GM18519 (cell line): ENCODE measurements at regions not wholly inside any gene's neighbourhood (a gene's known extent, or its start where the extent isn't known, plus 50 kb on each side); places are given as distances from the start of the nearest gene placed in this dataset.
"Not testable (repeated sequence)": the region's sequence is repeated elsewhere in the genome, so short reads cannot be mapped to it uniquely, and the experiment has no call there.

Experiments used
- ATAC-seq: cut with Tn5 transposase; IDR thresholded peaks from one replicate; pipeline ENCODE4 v1.9.1; 2021; ENCODE audit warnings: mild to moderate bottlenecking, moderate library complexity; ENCODE audit not compliant: unreplicated experiment, low FRiP score

GRCh38 chr3:40876496-40876895, 322.8 kb upstream of the CTNNB1 start:
- no peak for ATAC-seq

DNA sequence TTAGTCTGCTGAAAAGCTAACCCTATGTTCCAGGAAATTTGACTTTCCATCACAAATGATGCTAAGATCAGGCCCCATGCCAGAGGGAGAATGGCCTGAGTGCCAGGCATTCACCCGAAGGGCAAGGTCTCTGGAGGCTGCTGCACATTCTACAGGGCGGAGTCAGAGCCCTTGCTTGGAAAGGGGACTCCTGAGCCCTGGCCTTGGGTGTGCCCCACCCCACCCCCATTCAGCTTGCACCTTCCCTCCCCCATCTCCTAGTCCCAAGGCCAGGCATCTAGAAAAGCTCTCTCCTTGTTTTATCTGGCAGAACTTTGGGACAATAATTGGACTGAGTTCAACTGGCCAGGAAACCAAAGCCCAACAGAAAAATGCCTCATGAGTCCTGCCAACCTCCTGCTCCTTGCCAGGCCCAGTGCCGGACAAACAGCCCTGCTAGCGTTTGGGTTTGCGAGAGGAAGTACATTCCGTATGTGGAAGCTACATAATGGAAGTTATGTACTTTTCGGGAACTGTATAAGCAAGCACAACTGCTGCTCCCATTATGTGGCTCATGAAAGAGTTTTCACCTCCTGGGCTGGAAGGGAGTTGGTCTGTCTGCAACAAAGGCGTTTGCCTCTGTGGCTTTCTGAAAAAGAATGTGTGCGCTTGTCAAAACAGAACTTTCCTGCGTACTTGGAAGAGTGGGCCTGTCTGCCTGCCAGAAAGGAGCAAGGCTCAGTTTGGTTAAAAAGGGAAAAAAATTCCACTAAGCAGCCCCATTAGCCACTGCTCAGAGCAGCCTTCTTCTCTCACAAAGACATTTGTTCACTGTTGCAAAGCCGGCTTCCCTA, 321.5 kb upstream of the CTNNB1 start:
- no peak for ATAC-seq

DNA sequence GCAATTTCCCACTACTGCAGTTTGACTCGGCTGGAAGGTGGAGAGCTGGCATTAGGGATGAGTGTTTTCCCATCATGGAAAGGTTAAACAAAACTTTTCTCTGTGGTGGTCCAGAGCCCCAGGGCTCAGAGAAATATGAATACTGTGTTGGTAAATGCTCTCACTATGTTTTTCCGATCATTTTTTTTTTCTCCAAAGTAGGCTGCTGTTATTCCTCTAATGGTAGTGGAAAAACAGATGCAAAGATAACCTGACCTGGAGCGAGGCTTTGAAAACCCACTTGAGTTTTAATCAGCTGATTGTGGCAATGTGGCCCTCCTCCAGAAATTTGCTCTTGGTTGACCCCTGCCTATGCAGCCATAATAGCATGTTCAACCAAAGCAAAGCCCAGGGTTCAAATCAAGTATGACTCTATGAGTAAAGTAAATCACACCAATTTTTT, 320.8 kb upstream of the CTNNB1 start:
- ATAC-seq = no peak

DNA sequence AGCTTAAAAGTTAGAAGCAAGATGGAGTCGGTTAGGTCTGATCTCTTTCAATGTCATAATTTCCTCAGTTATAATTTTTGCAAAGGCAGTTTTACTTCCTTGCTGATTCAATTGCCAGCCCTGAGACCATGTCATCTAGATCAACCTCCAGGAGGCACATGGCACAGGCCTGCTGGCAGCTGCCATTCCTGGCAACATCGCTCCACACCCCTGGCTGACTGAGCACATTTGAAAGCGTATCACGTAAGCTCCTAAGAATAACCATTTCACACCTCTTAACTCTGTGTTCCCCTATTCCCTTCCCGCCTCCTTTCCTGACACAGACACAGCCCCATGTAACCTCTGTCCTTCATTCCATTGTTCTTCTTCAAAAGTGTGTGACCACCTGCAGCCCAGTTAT, 313.9 kb upstream of the CTNNB1 start:
- no peak for ATAC-seq

DNA sequence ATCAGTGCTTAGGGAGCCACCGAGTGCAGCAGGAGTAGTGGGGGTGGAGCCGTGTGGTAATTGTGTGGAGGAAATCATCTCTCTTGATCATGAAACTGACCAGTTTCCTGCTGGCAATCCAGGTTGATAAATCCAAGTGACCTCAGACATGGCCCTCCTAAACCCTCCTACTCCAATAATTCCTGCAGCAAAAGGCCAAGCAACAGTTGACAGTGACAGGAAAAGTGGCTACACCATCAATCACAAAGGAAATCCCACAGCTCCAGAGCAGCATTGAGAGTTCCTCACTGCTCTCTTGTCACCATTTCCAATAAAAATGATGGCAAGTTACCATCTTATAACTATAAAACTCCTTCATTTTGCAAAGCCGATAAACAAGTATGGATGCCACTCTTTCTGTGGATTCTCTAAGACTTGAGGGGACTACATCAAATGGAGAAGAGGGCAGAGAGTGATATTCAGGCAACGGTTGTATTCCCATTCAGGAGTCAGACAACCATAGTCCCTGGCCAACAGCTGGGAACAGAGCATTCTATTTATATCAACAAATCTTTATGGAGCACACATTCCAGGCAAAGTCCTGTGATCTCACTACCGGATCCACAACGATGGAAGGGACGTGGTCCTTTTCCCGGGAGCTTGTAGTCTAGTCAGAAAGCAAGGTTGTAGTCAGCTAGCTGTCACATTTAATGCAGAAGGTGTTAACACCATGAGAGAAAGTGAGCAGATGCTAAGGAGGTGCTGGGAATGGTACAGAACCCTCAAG, 312.5 kb upstream of the CTNNB1 start:
- ATAC-seq = no peak

DNA sequence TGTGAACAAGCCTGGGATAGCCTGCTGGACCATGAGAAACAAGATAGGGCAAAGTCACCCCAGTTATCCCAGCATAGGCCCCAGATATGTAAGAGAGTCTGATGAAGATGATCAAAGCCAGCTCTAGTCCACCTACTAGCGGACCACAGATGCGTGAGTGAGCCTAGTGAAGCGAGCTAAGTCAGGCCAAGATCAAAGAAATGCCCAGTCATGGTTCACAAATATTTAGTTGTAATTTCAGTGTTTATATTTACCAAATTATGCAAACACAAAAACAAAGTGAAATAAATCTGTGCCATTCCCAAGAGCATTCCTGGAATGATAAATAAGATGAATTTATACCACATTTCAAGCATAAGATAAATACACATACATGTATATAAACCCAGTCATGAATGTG, 308.1 kb upstream of the CTNNB1 start:
- no peak for ATAC-seq

- ATAC-seq = no peak
Observed at GRCh38 chr3:40895109-40895508, 304.2 kb upstream of the CTNNB1 start.

GRCh38 chr3:40899286-40899712, 300.0 kb upstream of the CTNNB1 start:
- no peak for ATAC-seq

- ATAC-seq = no peak
Observed at GRCh38 chr3:40901298-40901697, 298.0 kb upstream of the CTNNB1 start.

DNA sequence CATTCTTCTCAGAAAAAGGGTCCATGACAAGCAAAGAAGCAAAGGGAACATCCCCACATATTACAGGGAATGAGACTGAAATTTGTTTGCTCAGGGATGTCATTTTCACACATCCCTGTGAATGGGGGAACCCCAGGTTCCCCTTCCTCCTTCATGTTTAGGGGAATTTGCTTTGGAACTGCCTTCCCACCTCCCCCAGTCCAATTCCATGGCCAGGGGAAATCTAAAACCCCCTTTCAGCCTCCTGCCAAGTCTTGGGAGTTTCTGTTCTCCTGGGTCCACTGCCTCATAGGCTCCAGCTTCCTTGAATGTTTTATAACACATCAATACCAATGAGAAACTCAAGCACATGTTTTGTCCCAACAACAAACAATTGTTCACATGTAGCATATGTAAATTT, 297.5 kb upstream of the CTNNB1 start:
- ATAC-seq = no peak

DNA sequence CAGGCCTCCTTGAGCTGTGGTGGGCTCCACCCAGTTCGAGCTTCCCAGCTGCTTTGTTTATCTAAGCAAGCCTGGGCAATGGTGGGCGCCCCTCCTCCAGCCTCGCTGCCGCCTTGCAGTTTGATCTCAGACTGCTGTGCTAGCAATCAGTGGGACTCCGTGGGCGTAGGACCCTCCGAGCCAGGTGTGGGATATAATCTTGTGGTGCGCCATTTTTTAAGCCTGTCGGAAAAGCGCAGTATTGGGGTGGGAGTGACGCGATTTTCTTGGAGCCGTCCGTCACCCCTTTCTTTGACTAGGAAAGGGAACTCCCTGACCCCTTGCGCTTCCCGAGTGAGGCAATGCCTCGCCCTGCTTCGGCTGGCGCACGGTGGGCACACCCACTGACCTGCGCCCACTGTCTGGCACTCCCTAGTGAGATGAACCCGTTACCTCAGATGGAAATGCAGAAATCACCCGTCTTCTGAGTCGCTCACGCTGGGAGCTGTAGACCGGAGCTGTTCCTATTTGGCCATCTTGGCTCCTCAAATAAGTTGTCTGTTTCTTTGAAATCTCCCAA, 291.3 kb upstream of the CTNNB1 start:
- ATAC-seq = not testable (repeated sequence)

DNA sequence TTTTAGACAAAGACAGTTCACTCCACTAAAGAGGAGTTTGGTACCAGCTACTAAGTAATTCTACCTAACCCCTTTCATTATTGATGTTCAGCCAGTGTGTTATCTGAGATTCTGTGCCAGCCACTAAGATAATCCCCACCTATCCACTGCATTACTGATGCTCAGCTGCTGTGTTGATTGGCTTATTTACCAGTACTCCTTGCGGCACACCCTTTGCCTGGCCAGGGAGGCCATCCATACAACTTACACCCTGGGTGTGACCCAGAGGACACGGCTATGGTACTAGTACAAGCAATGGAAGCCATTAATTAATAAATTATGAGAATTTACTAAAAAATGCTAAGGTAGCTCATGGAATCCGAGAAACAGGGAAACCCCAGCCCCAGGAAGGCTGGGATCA, 290.7 kb upstream of the CTNNB1 start:
- no peak for ATAC-seq

GRCh38 chr3:40911264-40911663, 288.0 kb upstream of the CTNNB1 start:
- ATAC-seq = no peak

DNA sequence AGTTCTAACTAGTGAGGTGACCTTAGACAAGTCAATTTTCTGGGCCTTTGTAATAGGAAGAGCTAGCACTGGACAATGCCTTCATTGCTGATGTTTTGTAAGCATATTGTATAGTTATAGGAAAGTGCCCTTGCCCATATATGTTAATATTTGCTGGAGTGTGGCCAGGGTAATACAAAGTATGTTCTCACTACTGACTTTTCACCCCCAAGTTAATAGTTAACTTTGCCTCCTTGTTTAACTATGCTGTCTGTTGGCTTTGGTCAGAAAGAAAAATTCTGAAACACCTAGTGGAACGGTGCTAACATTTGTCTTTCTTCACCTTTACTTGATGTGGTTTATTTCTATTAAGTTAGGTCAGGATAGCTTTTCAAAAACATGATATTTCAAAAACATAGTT, 287.4 kb upstream of the CTNNB1 start:
- ATAC-seq = no peak

DNA sequence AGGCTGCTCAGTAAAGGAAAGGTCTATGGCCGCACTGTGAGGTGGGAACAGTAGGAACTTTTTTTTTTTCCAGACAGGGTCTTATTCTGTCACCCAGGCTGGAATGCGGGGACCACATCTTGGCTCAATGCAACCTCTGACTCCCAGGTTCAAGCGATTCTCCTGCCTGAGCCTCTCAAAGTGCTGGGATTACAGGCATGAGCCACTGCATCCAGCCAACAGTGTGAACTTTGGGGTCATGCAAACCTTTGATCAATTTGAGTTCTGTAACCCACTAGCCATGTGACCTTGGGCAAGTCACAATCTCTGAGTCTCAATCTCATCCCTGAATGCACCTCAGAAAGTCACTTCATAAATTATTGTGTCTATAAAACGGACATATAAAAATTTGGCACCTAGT, 286.8 kb upstream of the CTNNB1 start:
- ATAC-seq = no peak

GRCh38 chr3:40913192-40913591, 286.1 kb upstream of the CTNNB1 start:
- ATAC-seq = no peak

DNA sequence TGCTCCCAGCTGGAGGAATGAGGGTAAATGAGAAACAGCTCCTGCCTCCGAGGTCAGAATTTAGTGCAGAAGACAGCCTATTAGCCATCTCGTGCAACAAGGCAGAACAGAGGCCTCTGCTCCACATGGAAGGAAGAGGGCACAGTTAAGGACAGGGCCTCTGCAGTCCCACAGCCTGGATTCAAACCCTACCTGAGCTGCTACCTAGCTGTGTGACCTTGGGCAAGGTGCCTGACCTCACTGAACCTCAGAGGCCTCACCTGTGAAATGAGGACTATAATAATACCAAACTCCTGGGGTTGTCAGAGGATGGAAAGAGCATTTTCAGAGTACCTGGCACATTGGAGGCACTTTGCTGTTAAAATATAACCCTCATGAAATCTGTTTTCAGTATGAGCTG, 285.7 kb upstream of the CTNNB1 start:
- ATAC-seq = no peak

DNA sequence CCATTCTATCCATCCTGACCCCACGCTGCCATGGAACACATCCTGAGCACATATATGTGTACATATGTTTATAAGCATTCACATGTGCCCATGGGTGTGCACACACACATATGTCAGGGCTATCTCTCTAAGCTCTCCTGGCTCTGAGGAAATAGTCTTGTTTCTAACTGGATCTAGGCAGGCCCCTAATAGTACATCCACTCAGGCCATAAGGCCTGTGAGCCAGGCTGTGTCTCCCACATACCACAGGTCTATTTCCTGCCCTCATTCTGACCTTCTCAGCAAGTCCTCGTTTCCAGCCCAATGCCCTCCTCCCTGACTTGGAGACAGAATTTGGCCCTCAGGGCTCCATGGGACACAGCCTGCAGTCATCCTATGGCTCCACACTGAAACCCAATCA, 284.8 kb upstream of the CTNNB1 start:
- no peak for ATAC-seq

DNA sequence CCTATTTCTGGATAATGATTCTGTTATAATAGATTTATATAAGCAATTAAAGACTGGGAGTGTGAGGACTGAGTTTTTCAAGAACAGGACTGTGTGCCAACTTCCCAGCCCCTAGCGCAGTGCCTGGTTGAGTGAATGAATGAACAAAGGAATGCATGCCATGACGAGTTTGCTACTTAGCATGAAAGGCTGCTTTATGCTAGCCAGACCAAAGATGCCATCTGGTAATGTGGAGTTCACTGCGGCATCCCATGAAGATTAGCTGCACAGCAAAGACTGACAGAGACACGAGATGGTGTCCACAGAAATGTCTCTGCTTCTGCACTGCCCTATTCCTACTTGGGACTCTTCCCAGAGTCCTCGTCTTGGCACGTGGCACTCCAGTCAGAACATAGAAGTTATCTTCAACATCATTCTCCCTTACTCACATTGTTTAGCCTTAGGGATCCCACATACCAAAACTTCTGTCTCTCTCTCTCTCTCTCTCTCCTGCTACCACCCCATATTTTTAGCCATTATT, 283.9 kb upstream of the CTNNB1 start:
- no peak for ATAC-seq

- ATAC-seq = no peak
Observed at GRCh38 chr3:40920041-40920440, 279.3 kb upstream of the CTNNB1 start.

DNA sequence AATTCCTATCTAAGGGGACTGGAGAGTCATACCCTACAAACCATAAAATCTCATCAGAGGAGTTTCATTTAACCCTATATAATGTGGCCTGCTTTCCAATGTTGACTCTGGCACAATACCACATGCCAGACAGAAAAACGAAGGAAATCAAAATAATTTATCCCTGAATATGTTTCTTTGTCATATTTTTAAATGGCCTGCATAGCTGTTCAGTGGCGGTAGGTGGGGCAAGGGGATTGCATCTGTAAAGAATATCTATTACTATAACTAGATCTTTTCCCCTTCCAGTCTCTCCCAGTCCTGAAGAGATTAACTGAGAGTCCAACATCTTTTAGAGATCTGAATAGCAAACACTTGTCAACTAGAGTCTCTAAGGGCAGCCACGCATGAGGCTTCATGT, 278.1 kb upstream of the CTNNB1 start:
- ATAC-seq = no peak
